ENCODE measurements at regions not wholly inside any gene's neighbourhood (a gene's known extent, or its start where the extent isn't known, plus 50 kb on each side); places are given as distances from the start of the nearest gene placed in this dataset.

- Histone ChIP-seq H3F3A (ENCODE audit: insufficient read depth, low read length) (no peaks in the 10 kb centered on the region), H3K79me2 (ENCODE audit: insufficient read depth, low read length) (no peaks in the 10 kb centered on the region), H4K20me1 (ENCODE audit: insufficient read depth, low read length) (no peaks in the 10 kb centered on the region), H3K36me3 (ENCODE audit: insufficient read depth, low read length) (no peaks in the 10 kb centered on the region), H3K9me2 (ENCODE audit: low read depth, low read length) (no peaks in the 10 kb centered on the region), H3K4me1 (ENCODE audit: insufficient read depth, low read length, severe bottlenecking) (no peaks in the 10 kb centered on the region), H3K4me2 (ENCODE audit: low read length) (no peak overlapping the region), H2AFZ (ENCODE audit: low read length) (no peak overlapping the region), H3K9ac (ENCODE audit: low read length) (no peak overlapping the region), H3K4me3 (ENCODE audit: low read depth, low read length, poor library complexity, severe bottlenecking) (no peak overlapping the region), H3K27ac (ENCODE audit: low read depth, low read length, poor library complexity, severe bottlenecking) (no peak overlapping the region), H3K27me3 (ENCODE audit: insufficient read depth, low read length) (no peaks in the 10 kb centered on the region), H3K9me3 (ENCODE audit: low read length) (no peaks in the 10 kb centered on the region)
- TF ChIP-seq EZH2 (IDR thresholded peaks at IDR 0.05; ENCODE audit: borderline replicate concordance, low read length) (no peak), CTCF (IDR thresholded peaks at IDR 0.05; ENCODE audit: low read length) (no peak)
These were observed 314.1 kb downstream of the WDR11 start for GRCh38 chr10:121165276-121165675.

GRCh38 chr10:121167534-121168243, 316.5 kb downstream of the WDR11 start:
- Histone ChIP-seq H3K4me3 (ENCODE audit: low read depth, low read length, poor library complexity, severe bottlenecking) (no peak overlapping the region), H3K9ac (ENCODE audit: low read length) (no peak overlapping the region), H3K4me1 (ENCODE audit: insufficient read depth, low read length, severe bottlenecking) (no peaks in the 10 kb centered on the region), H3K79me2 (ENCODE audit: insufficient read depth, low read length) (no peaks in the 10 kb centered on the region), H3K4me2 (ENCODE audit: low read length) (no peak overlapping the region), H2AFZ (ENCODE audit: low read length) (no peak overlapping the region), H3K9me3 (ENCODE audit: low read length) (no peaks in the 10 kb centered on the region), H3K36me3 (ENCODE audit: insufficient read depth, low read length) (no peaks in the 10 kb centered on the region), H3K9me2 (ENCODE audit: low read depth, low read length) (no peaks in the 10 kb centered on the region), H4K20me1 (ENCODE audit: insufficient read depth, low read length) (no peaks in the 10 kb centered on the region), H3K27me3 (ENCODE audit: insufficient read depth, low read length) (no peaks in the 10 kb centered on the region), H3K27ac (ENCODE audit: low read depth, low read length, poor library complexity, severe bottlenecking) (no peak overlapping the region), H3F3A (ENCODE audit: insufficient read depth, low read length) (no peaks in the 10 kb centered on the region)
- no peak for TF ChIP-seq EZH2 (IDR thresholded peaks at IDR 0.05; ENCODE audit: borderline replicate concordance, low read length)

GRCh38 chr10:121168545-121169216, 317.5 kb downstream of the WDR11 start:
- H3K27ac ChIP-seq (ENCODE audit: low read depth, low read length, poor library complexity, severe bottlenecking) = no peak overlapping the region

More at GRCh38 chr10:121168545-121169216, 317.5 kb downstream of the WDR11 start:
- TF ChIP-seq CTCF (IDR thresholded peaks at IDR 0.05; ENCODE audit: low read length) (no peak), EZH2 (IDR thresholded peaks at IDR 0.05; ENCODE audit: borderline replicate concordance, low read length) (no peak)
- Histone ChIP-seq H3K4me1 (ENCODE audit: insufficient read depth, low read length, severe bottlenecking) (no peaks in the 10 kb centered on the region), H3K27me3 (ENCODE audit: insufficient read depth, low read length) (no peaks in the 10 kb centered on the region), H4K20me1 (ENCODE audit: insufficient read depth, low read length) (no peaks in the 10 kb centered on the region), H3F3A (ENCODE audit: insufficient read depth, low read length) (no peaks in the 10 kb centered on the region), H3K9me3 (ENCODE audit: low read length) (no peaks in the 10 kb centered on the region), H3K9ac (ENCODE audit: low read length) (no peak overlapping the region), H2AFZ (ENCODE audit: low read length) (no peak overlapping the region), H3K4me2 (ENCODE audit: low read length) (no peak overlapping the region), H3K4me3 (ENCODE audit: low read depth, low read length, poor library complexity, severe bottlenecking) (no peak overlapping the region), H3K36me3 (ENCODE audit: insufficient read depth, low read length) (no peaks in the 10 kb centered on the region), H3K9me2 (ENCODE audit: low read depth, low read length) (no peaks in the 10 kb centered on the region), H3K79me2 (ENCODE audit: insufficient read depth, low read length) (no peaks in the 10 kb centered on the region)
